Small intestine (tissue), 7 donors: ENCODE measurements at regions not wholly inside any gene's neighbourhood (a gene's known extent, or its start where the extent isn't known, plus 50 kb on each side); places are given as distances from the start of the nearest gene placed in this dataset.
A peak's percentile ranks its signal among the peaks of the same experiment; 100 is the strongest.

ENCODE experiments used
- DNase-seq, 2 donors: peaks; one replicate each; pipeline versions ENCODE4 v3.0.0 to v3.0.0-alpha.2; 2013
- FAIRE-seq: peaks from 2 replicates; lab custom pipeline; 2012; peaks lifted over from hg19 to GRCh38; lab: Jason Lieb, UNC
- H3K27ac ChIP-seq, 3 donors: one replicate each; pipeline ENCODE4 v1.5.1; 2013; ENCODE audit warnings: low read length in 2 of 3, mild to moderate bottlenecking in 2 of 3, control low read depth in 1 of 3, inconsistent platforms in 1 of 3, low read depth in 1 of 3, moderate library complexity in 1 of 3
- H3K27me3 ChIP-seq, 3 donors: one replicate each; pipeline ENCODE4 v1.6.1; 2013; ENCODE audit warnings: low read length in 3 of 3, inconsistent platforms in 1 of 3; ENCODE audit not compliant: control insufficient read depth in 3 of 3, insufficient read depth in 3 of 3
- H3K36me3 ChIP-seq, 3 donors: one replicate each; pipeline ENCODE4 v1.6.1; 2013; ENCODE audit warnings: low read length in 3 of 3, inconsistent platforms in 1 of 3, low read depth in 1 of 3, mild to moderate bottlenecking in 1 of 3, moderate library complexity in 1 of 3; ENCODE audit not compliant: control insufficient read depth in 3 of 3, insufficient read depth in 2 of 3
- H3K4me1 ChIP-seq, 3 donors: one replicate each; pipeline ENCODE4 v1.6.1; 2013; ENCODE audit warnings: low read length in 2 of 3, inconsistent platforms in 1 of 3, low read depth in 1 of 3, mild to moderate bottlenecking in 1 of 3, moderate library complexity in 1 of 3; ENCODE audit not compliant: control insufficient read depth in 3 of 3, insufficient read depth in 2 of 3
- H3K4me3 ChIP-seq, 3 donors: one replicate each; pipeline ENCODE4 v1.5.1; 2013; ENCODE audit warnings: low read length in 3 of 3, control low read depth in 1 of 3, inconsistent platforms in 1 of 3, low read depth in 1 of 3, mild to moderate bottlenecking in 1 of 3, moderate library complexity in 1 of 3
- H3K9me3 ChIP-seq, 2 donors: one replicate each; pipeline ENCODE4 v1.6.1; 2013; ENCODE audit warnings: low read depth in 1 of 2, low read length in 1 of 2; ENCODE audit not compliant: control insufficient read depth in 2 of 2, insufficient read depth in 1 of 2
- WGBS, 3 donors: extraction: QIAGEN DNeasy Blood & Tissue Kit; methylation state at CpG; one replicate each; pipeline ENCODE4 v1.1.7; 2013; 5-methylcytosine and 5-hydroxymethylcytosine counted together
- donor health status: healthy with polysubstance abuse.
- donor health status: control.
- donor health status: control.
- donor health status: Bipolar disorder and iron deficiency.
- donor health status: healthy.

GRCh38 chr4:186881521-186882220 is 158.0 kb upstream of the FAT1 start:
- Histone ChIP-seq H3K27me3 (no peaks in the 10 kb centered on the region), H3K27ac (no peak overlapping the region), H3K4me1 (no peaks in the 10 kb centered on the region), H3K36me3 (no peaks in the 10 kb centered on the region), H3K4me3 (no peak overlapping the region), H3K9me3 (no peaks in the 10 kb centered on the region)
- FAIRE-seq (no peak), DNase-seq (no peak)
- 64 to 74% (median 69%) methylated on average over 3 of the region's 3 CpGs for WGBS, 3 donors

GRCh38 chr4:186882293-186882692 is 158.6 kb upstream of the FAT1 start:
- FAIRE-seq = no peak
- no peaks in the 10 kb centered on the region for H3K27me3 ChIP-seq
- H3K9me3 ChIP-seq = no peaks in the 10 kb centered on the region
- no peak for DNase-seq
- H3K27ac ChIP-seq = no peak overlapping the region
- H3K36me3 ChIP-seq = no peaks in the 10 kb centered on the region
- WGBS, 3 donors = 58 to 78% (median 71%) methylated on average over 1 of the region's 1 CpG
- H3K4me3 ChIP-seq = no peak overlapping the region
- H3K4me1 ChIP-seq = no peaks in the 10 kb centered on the region

- Histone ChIP-seq H3K4me3 (no peak overlapping the region), H3K27me3 (no peaks in the 10 kb centered on the region), H3K9me3 (peaks cover 0 to 3% of the 10 kb centered on the region in 2 donors), H3K36me3 (no peaks in the 10 kb centered on the region), H3K27ac (no peak overlapping the region), H3K4me1 (no peaks in the 10 kb centered on the region)
- FAIRE-seq (no peak), DNase-seq (peak; percentile 26 to 29)
- WGBS, 3 donors = 50 to 68% (median 66%) methylated on average over 6 of the region's 6 CpGs
Measured at GRCh38 chr4:186885289-186885688, 161.6 kb upstream of the FAT1 start.

- Histone ChIP-seq H3K4me1 (no peaks in the 10 kb centered on the region), H3K36me3 (no peaks in the 10 kb centered on the region), H3K27ac (no peak overlapping the region), H3K27me3 (no peaks in the 10 kb centered on the region), H3K4me3 (no peak overlapping the region), H3K9me3 (peaks cover 0 to 5% of the 10 kb centered on the region in 2 donors)
- 87 to 92% (median 89%) methylated on average over 2 of the region's 2 CpGs for WGBS, 3 donors
- DNase-seq (no peak), FAIRE-seq (no peak)
Measured at GRCh38 chr4:186886759-186887158, 163.1 kb upstream of the FAT1 start.

GRCh38 chr4:186887291-186887700 is 163.6 kb upstream of the FAT1 start:
- no peak for FAIRE-seq

GRCh38 chr4:186887752-186888151 is 164.1 kb upstream of the FAT1 start:
- FAIRE-seq = no peak
- H3K27ac ChIP-seq = no peak overlapping the region
- H3K4me1 ChIP-seq = no peaks in the 10 kb centered on the region
- WGBS, 3 donors = 80 to 93% (median 87%) methylated on average over 6 of the region's 6 CpGs
- H3K27me3 ChIP-seq = no peaks in the 10 kb centered on the region
- peaks cover 0 to 5% of the 10 kb centered on the region in 2 donors for H3K9me3 ChIP-seq
- H3K4me3 ChIP-seq = no peak overlapping the region
- no peak for DNase-seq
- H3K36me3 ChIP-seq = no peaks in the 10 kb centered on the region

More at GRCh38 chr4:186887291-186887700, 163.6 kb upstream of the FAT1 start:
- Histone ChIP-seq H3K4me3 (no peak overlapping the region), H3K36me3 (no peaks in the 10 kb centered on the region), H3K4me1 (no peaks in the 10 kb centered on the region), H3K27ac (no peak overlapping the region), H3K9me3 (peaks cover 0 to 5% of the 10 kb centered on the region in 2 donors), H3K27me3 (no peaks in the 10 kb centered on the region)
- no peak for DNase-seq
- WGBS, 3 donors = 79 to 88% (median 85%) methylated on average over 6 of the region's 6 CpGs

- no peak for DNase-seq
- Histone ChIP-seq H3K4me3 (no peak overlapping the region), H3K36me3 (no peaks in the 10 kb centered on the region), H3K9me3 (peaks cover 0 to 5% of the 10 kb centered on the region in 2 donors), H3K27ac (no peak overlapping the region), H3K27me3 (no peaks in the 10 kb centered on the region), H3K4me1 (no peaks in the 10 kb centered on the region)
- no peak for FAIRE-seq
- WGBS, 3 donors = 92 to 95% (median 95%) methylated on average over 42 to 46 of the region's 46 CpGs
Measured at GRCh38 chr4:186889876-186890643, 166.4 kb upstream of the FAT1 start.

- FAIRE-seq = no peak
- 56 to 84% (median 71%) methylated on average over 12 of the region's 12 CpGs for WGBS, 3 donors
Measured at GRCh38 chr4:186891859-186892486, 168.3 kb upstream of the FAT1 start.

More at GRCh38 chr4:186891859-186892486, 168.3 kb upstream of the FAT1 start:
- peak in 1 of 2 donors; percentile 32 for DNase-seq
- no peaks in the 10 kb centered on the region for H3K4me1 ChIP-seq
- H3K9me3 ChIP-seq = peaks cover 0 to 5% of the 10 kb centered on the region in 2 donors
- no peaks in the 10 kb centered on the region for H3K27me3 ChIP-seq
- H3K36me3 ChIP-seq = no peaks in the 10 kb centered on the region
- H3K4me3 ChIP-seq = no peak overlapping the region
- H3K27ac ChIP-seq = no peak overlapping the region
